Liver (tissue), 3 donors: ENCODE measurements at regions not wholly inside any gene's neighbourhood (a gene's known extent, or its start where the extent isn't known, plus 50 kb on each side); places are given as distances from the start of the nearest gene placed in this dataset.

Experiments
- CTCF ChIP-seq: fragments of 150-350 bp; IDR thresholded peaks from 2 replicates; pipeline ENCODE4 v1.5.1; 2017; ENCODE audit warnings: improper control_type of control experiment, low read depth, low read length; ENCODE audit not compliant: missing input control
- JUND ChIP-seq, 2 donors: IDR thresholded peaks; 2 replicates each; pipeline ENCODE4 v1.6.1; 2016; ENCODE audit warnings: antibody characterized with exemption in 2 of 2
- REST ChIP-seq: IDR thresholded peaks from 2 replicates; pipeline ENCODE4 v1.6.1; 2016; ENCODE audit warnings: antibody characterized with exemption, mild to moderate bottlenecking
- TAF1 ChIP-seq: conservative IDR thresholded peaks from 2 replicates; pipeline ENCODE4 v1.6.1; 2016; ENCODE audit warnings: antibody characterized with exemption, mild to moderate bottlenecking
- YY1 ChIP-seq: IDR thresholded peaks from 2 replicates; pipeline ENCODE4 v1.6.1; 2016; ENCODE audit warnings: antibody characterized with exemption, mild to moderate bottlenecking
- ZBTB33 ChIP-seq: IDR thresholded peaks from 2 replicates; pipeline ENCODE4 v1.6.1; 2016; ENCODE audit warnings: antibody characterized with exemption
- donor health status: healthy.
- donor health status: healthy.

GRCh38 chr6:85726206-85726605, 83.5 kb upstream of the SYNCRIP start:
- TF ChIP-seq YY1 (no peak), JUND (IDR thresholded peaks at IDR 0.05) (no peak), REST (no peak), ZBTB33 (no peak), TAF1 (no peak), CTCF (no peak)
